Activated CD4-positive, alpha-beta memory T cell treated with anti-CD3 and anti-CD28 coated beads for 36 hours (primary cell): ENCODE measurements at regions not wholly inside any gene's neighbourhood (a gene's known extent, or its start where the extent isn't known, plus 50 kb on each side); places are given as distances from the start of the nearest gene placed in this dataset.
A peak's percentile ranks its signal among the peaks of the same experiment; 100 is the strongest.

ENCODE experiments used
- CTCF ChIA-PET: fragments of 350-600 bp; sonication (Branson Sonifier 250); formaldehyde crosslinking; loops from one replicate; lab custom pipeline; 2021; ENCODE audit warnings: antibody characterized with exemption, inconsistent platforms; lab: Charles Lee
- POLR2A ChIA-PET: fragments of 350-600 bp; sonication (Branson Sonifier 250); formaldehyde crosslinking; loops from one replicate; lab custom pipeline; 2021; ENCODE audit warnings: antibody characterized with exemption; lab: Charles Lee
- DNase-seq: peaks from one replicate; pipeline ENCODE4 v3.0.0-alpha.2; 2020
- H3K27ac Mint-ChIP-seq: one replicate; pipeline ENCODE4 v1.8.0; 2021; ENCODE audit warnings: mixed read lengths
- H3K27me3 Mint-ChIP-seq: one replicate; pipeline ENCODE4 v1.8.0; 2021; ENCODE audit warnings: mixed read lengths
- H3K36me3 Mint-ChIP-seq: one replicate; pipeline ENCODE4 v1.8.0; 2021; ENCODE audit warnings: mixed read lengths
- H3K4me1 Mint-ChIP-seq: one replicate; pipeline ENCODE4 v1.8.0; 2021; ENCODE audit warnings: low read depth, mixed read lengths
- H3K4me3 Mint-ChIP-seq: one replicate; pipeline ENCODE4 v1.8.0; 2021; ENCODE audit warnings: mild to moderate bottlenecking, mixed read lengths
- H3K9me3 Mint-ChIP-seq: one replicate; pipeline ENCODE4 v1.8.0; 2021; ENCODE audit warnings: mixed read lengths
- intact Hi-C: fragments of 100-400 bp; cut with micrococcal nuclease; formaldehyde crosslinking; loops from one replicate; pipeline ENCODE4 v1.15.1; 2023

- Mint-ChIP-seq H3K4me3 (no peak overlapping the region), H3K36me3 (no peaks in the 10 kb centered on the region), H3K27me3 (peaks cover 2% of the 10 kb centered on the region), H3K4me1 (peaks cover 21% of the 10 kb centered on the region), H3K9me3 (no peaks in the 10 kb centered on the region), H3K27ac (no peak overlapping the region)
- intact Hi-C loops: no loop called here
- ChIA-PET POLR2A (no interaction called here), CTCF (no interaction called here)
- no peak for DNase-seq
Measured at GRCh38 chr10:3578682-3579081, 206.3 kb downstream of the KLF6 start.

GRCh38 chr10:3578159-3578558, 206.8 kb downstream of the KLF6 start:
- Mint-ChIP-seq H3K9me3 (no peaks in the 10 kb centered on the region), H3K4me1 (peaks cover 21% of the 10 kb centered on the region), H3K4me3 (no peak overlapping the region), H3K36me3 (no peaks in the 10 kb centered on the region), H3K27me3 (peaks cover 2% of the 10 kb centered on the region), H3K27ac (no peak overlapping the region)
- no peak for DNase-seq
- CTCF ChIA-PET: no interaction called here
- POLR2A ChIA-PET: no interaction called here
- intact Hi-C loops: no loop called here

- intact Hi-C loops: no loop called here
- no peak for DNase-seq
- Mint-ChIP-seq H3K4me3 (no peak overlapping the region), H3K27ac (no peak overlapping the region), H3K4me1 (peaks cover 10% of the 10 kb centered on the region), H3K27me3 (peaks cover 2% of the 10 kb centered on the region), H3K9me3 (no peaks in the 10 kb centered on the region), H3K36me3 (no peaks in the 10 kb centered on the region)
- POLR2A ChIA-PET: no interaction called here
- CTCF ChIA-PET: no interaction called here
Measured at GRCh38 chr10:3574451-3574850, 210.6 kb downstream of the KLF6 start.

GRCh38 chr10:3573498-3573897, 211.5 kb downstream of the KLF6 start:
- CTCF ChIA-PET: no interaction called here
- H3K27me3 Mint-ChIP-seq: peaks cover 2% of the 10 kb centered on the region
- no peak for DNase-seq
- H3K4me3 Mint-ChIP-seq: no peak overlapping the region
- no peak overlapping the region for H3K27ac Mint-ChIP-seq
- no peaks in the 10 kb centered on the region for H3K36me3 Mint-ChIP-seq
- no peaks in the 10 kb centered on the region for H3K9me3 Mint-ChIP-seq
- intact Hi-C loops: no loop called here
- peaks cover 5% of the 10 kb centered on the region for H3K4me1 Mint-ChIP-seq
- POLR2A ChIA-PET: no interaction called here

- Mint-ChIP-seq H3K4me3 (no peak overlapping the region), H3K27ac (no peak overlapping the region), H3K9me3 (no peaks in the 10 kb centered on the region), H3K36me3 (no peaks in the 10 kb centered on the region), H3K4me1 (peaks cover 9% of the 10 kb centered on the region), H3K27me3 (no peaks in the 10 kb centered on the region)
- no peak for DNase-seq
- intact Hi-C loops: no loop called here
- CTCF ChIA-PET: no interaction called here
- POLR2A ChIA-PET: no interaction called here
Measured at GRCh38 chr10:3571310-3571825, 213.6 kb downstream of the KLF6 start.

GRCh38 chr10:3570855-3571266, 214.1 kb downstream of the KLF6 start:
- Mint-ChIP-seq H3K4me1 (peaks cover 9% of the 10 kb centered on the region), H3K9me3 (peaks cover 3% of the 10 kb centered on the region), H3K27me3 (no peaks in the 10 kb centered on the region), H3K36me3 (no peaks in the 10 kb centered on the region), H3K4me3 (no peak overlapping the region), H3K27ac (no peak overlapping the region)
- DNase-seq: no peak
- ChIA-PET POLR2A (no interaction called here), CTCF (no interaction called here)
- intact Hi-C loops: no loop called here

- no peak overlapping the region for H3K27ac Mint-ChIP-seq
- ChIA-PET CTCF (no interaction called here), POLR2A (no interaction called here)
- peaks cover 5% of the 10 kb centered on the region for H3K36me3 Mint-ChIP-seq
- intact Hi-C loops: no loop called here
- H3K9me3 Mint-ChIP-seq: peaks cover 8% of the 10 kb centered on the region
- H3K4me1 Mint-ChIP-seq: peaks cover 9% of the 10 kb centered on the region
- DNase-seq: no peak
- H3K27me3 Mint-ChIP-seq: no peaks in the 10 kb centered on the region
- H3K4me3 Mint-ChIP-seq: no peak overlapping the region
Measured at GRCh38 chr10:3570131-3570729, 214.8 kb downstream of the KLF6 start.

GRCh38 chr10:3568983-3569382, 216.0 kb downstream of the KLF6 start:
- Mint-ChIP-seq H3K4me1 (peaks cover 18% of the 10 kb centered on the region), H3K27ac (no peak overlapping the region), H3K27me3 (no peaks in the 10 kb centered on the region), H3K9me3 (peaks cover 13% of the 10 kb centered on the region), H3K4me3 (no peak overlapping the region), H3K36me3 (peaks cover 5% of the 10 kb centered on the region)
- no peak for DNase-seq
- ChIA-PET CTCF (no interaction called here), POLR2A (no interaction called here)
- intact Hi-C loops: no loop called here

GRCh38 chr10:3568392-3568791, 216.6 kb downstream of the KLF6 start:
- Mint-ChIP-seq H3K4me1 (peaks cover 22% of the 10 kb centered on the region), H3K9me3 (peaks cover 13% of the 10 kb centered on the region), H3K4me3 (no peak overlapping the region), H3K27ac (no peak overlapping the region), H3K27me3 (no peaks in the 10 kb centered on the region), H3K36me3 (peaks cover 5% of the 10 kb centered on the region)
- no peak for DNase-seq
- intact Hi-C loops: no loop called here
- POLR2A ChIA-PET: no interaction called here
- CTCF ChIA-PET: no interaction called here

- Mint-ChIP-seq H3K4me3 (no peak overlapping the region), H3K27ac (no peak overlapping the region), H3K4me1 (peaks cover 27% of the 10 kb centered on the region), H3K36me3 (peaks cover 5% of the 10 kb centered on the region), H3K9me3 (peaks cover 13% of the 10 kb centered on the region), H3K27me3 (no peaks in the 10 kb centered on the region)
- no peak for DNase-seq
- POLR2A ChIA-PET: no interaction called here
- intact Hi-C loops: no loop called here
- CTCF ChIA-PET: no interaction called here
Measured at GRCh38 chr10:3567291-3567963, 217.6 kb downstream of the KLF6 start.

- Mint-ChIP-seq H3K36me3 (peaks cover 5% of the 10 kb centered on the region), H3K27me3 (no peaks in the 10 kb centered on the region), H3K4me1 (peaks cover 27% of the 10 kb centered on the region), H3K9me3 (peaks cover 13% of the 10 kb centered on the region), H3K4me3 (no peak overlapping the region), H3K27ac (no peak overlapping the region)
- intact Hi-C loops: no loop called here
- CTCF ChIA-PET: no interaction called here
- DNase-seq: no peak
- POLR2A ChIA-PET: no interaction called here
Measured at GRCh38 chr10:3566627-3567026, 218.4 kb downstream of the KLF6 start.

- ChIA-PET CTCF (no interaction called here), POLR2A (interaction anchor here (1.2 to 1.3 kb wide), 2 partner anchors 11 to 213 kb away, joined by 3 read pairs; no protein-coding TSS in a partner anchor)
- H3K9me3 Mint-ChIP-seq: peaks cover 13% of the 10 kb centered on the region
- H3K36me3 Mint-ChIP-seq: peaks cover 5% of the 10 kb centered on the region
- peak overlapping the region; percentile 29 for H3K27ac Mint-ChIP-seq
- no peaks in the 10 kb centered on the region for H3K27me3 Mint-ChIP-seq
- peaks cover 27% of the 10 kb centered on the region for H3K4me1 Mint-ChIP-seq
- intact Hi-C loops: loop anchor here (5.0 kb wide), 5 partner anchors 47 to 218 kb away; no protein-coding TSS in a partner anchor
- no peak overlapping the region for H3K4me3 Mint-ChIP-seq
- DNase-seq: no peak
Measured at GRCh38 chr10:3564346-3565002, 220.5 kb downstream of the KLF6 start.
